HG02943 (cell line): ENCODE measurements at regions not wholly inside any gene's neighbourhood (a gene's known extent, or its start where the extent isn't known, plus 50 kb on each side); places are given as distances from the start of the nearest gene placed in this dataset.
A peak's percentile ranks its signal among the peaks of the same experiment; 100 is the strongest.
"Not testable (repeated sequence)": the region's sequence is repeated elsewhere in the genome, so short reads cannot be mapped to it uniquely, and the experiment has no call there.

Experiments
- ATAC-seq: cut with Tn5 transposase; IDR thresholded peaks from one replicate; pipeline ENCODE4 v1.9.1; 2021; ENCODE audit warnings: mild to moderate bottlenecking, low read depth, moderate library complexity; ENCODE audit not compliant: unreplicated experiment

DNA sequence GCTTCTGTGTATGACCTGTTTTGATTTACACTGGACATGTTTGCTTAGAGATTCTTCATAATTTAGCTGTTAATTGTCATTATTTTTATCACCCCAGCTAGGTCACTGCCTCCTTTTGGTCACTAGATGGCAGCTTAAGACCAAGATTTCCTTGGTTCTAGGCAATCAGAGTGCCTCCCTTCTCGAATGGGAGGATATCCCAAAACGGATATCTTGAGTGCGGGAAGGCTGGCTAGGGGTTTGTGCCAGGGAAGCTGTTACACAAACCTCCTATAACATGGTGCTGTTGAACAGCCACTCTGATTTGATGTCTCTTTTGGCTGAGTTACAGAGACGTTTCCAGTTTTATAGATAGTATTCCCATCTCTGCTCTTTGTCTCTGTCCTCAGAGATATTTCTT, 283.5 kb downstream of the S1PR1 start:
- peak; percentile 77 for ATAC-seq

DNA sequence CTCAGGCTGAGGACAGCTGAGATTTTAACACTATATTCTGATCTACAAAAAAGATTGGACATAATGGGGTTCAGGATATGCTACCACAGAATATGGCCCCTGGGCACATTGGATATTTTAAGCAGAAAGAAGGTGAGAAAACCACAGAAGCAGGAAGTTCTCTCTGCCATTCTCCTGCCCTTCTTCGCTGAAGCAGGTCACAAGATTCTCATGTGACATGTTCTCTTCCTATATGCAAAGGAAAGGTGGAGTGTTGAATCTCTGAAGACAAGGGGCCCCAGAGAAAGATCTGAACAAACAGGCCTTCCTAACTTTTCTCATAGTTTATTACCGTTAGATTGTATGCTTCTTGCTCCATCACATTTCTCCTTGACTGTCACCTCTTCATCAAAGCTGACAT, 285.7 kb downstream of the S1PR1 start:
- no peak for ATAC-seq

DNA sequence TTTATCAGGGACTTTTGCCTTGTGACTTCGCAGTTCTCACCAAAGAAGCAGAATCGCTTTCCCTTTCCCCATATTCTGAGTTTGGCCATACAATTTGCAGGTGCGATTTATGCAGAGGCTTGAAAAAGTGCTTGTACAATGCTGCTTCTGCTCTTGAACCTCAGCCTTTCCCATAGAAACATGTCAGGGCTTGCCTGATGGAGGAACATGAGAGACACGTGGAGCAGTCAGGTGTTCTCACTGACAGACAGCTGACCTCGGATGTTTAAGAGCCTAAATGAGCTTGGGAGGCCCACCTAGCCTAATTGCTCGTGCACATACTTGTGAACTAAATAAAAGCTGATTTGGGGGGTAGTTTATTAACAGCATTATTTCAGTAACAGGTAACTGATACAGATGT, 290.0 kb downstream of the S1PR1 start:
- no peak for ATAC-seq

DNA sequence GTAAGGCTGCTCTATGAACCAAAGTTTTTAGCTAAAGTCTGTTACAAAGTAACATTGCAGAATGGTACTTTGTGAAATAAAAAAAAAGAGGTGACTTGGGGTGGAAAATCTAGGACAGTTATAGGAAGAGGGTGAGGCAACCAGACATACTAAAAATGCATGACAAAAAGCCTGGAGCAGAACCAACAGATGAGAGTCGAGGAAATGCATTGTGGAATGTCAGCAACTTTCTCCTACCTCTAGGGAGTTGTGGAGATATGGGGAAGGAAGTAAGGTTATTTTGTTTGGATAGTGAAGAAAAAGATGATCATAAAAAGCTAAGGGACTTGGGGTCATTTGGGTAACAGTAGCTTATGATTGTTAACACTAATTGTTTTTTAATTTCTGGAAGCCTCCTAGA, 295.6 kb downstream of the S1PR1 start:
- no peak for ATAC-seq

DNA sequence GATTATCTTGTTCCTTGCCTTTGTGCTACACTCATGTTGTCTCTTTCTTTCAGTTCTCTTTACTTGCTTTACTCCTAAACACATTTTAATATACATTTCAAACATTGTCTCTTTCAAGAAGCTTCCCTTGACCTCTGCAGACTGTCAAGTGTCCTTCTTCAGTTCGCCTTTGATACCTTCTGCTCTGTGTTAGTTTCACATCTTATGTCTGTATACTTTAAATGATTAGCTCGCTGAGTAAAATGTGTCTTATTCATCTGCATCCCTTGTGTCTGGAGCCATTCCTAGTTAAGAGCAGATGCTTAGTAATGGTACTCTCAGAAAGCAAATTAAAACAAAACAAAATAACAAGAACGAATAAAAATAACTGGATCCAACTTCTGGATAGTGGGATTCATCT, 303.3 kb downstream of the S1PR1 start:
- no peak for ATAC-seq

DNA sequence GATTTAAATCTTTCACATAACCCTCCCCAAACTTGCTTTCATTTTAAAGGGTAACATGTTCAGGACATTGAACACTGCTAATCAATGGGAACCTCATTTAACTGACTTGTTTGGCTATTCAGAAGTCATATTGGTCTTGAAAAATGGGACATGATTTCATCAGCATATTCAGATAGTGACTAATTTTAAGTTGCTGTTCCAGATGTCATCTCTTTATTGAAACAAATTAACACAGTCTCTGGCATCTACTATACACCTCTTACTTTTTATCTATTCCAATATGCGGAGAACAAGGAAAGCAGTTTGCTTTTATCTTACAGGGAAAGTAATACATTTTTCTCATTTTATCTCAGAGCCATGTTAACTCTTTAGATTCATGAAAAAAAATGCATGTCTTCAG, 310.1 kb downstream of the S1PR1 start:
- no peak for ATAC-seq

DNA sequence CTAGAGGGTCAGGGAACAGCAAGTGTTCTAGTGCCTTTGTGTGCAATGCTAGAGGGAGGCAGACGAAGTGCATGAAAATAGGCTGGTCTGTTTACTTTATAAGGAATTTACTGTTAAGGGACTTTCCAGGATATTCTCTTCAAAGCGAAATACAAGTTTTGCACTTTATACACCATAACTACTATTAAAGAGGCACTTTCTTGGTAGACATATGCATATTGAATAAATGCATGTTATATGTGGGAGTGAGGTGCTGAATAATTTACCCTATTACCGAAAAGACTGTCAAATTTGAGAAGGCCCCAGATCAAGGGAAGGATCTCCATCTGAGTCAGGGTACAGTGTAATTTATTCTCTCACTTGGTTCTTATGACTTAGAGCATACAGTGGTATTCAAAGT, 310.5 kb downstream of the S1PR1 start:
- no peak for ATAC-seq

DNA sequence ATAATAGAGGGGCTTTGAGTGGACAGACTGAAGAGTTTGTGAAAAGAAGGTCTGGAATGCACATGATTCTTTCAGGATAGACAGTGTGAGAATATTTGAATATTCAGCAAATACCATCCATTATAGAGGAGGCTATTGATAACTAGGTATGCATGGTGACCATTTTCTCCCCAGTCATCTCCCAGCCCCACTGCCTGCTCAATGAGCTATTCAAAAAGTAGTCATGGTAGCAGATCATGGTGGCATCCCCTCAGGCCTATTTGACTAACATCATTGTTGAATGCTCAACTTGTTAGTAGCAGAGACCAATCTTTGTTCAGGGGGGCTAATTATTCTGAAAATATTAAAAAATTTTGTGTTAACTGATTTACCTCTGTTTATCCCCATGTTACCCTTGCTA, 311.6 kb downstream of the S1PR1 start:
- ATAC-seq, result no peak

DNA sequence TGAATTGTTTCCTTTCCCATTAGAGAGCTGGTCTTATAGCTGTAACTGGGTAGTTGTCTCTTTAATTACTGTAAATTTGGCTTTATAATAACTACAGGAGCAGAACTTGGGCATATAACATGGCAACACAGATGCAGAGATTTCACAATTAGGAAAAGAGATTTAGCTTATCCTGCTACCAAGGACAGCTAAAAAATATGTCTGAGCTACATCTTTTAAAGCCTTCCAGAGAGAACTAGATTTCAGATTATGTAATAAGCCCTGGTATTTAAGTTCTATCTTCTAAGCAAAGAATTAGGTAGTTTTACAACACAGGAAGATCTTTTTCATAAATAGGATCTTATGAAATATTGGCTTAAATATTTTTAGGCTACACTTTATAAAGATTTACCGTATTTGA, 313.8 kb downstream of the S1PR1 start:
- no peak for ATAC-seq

DNA sequence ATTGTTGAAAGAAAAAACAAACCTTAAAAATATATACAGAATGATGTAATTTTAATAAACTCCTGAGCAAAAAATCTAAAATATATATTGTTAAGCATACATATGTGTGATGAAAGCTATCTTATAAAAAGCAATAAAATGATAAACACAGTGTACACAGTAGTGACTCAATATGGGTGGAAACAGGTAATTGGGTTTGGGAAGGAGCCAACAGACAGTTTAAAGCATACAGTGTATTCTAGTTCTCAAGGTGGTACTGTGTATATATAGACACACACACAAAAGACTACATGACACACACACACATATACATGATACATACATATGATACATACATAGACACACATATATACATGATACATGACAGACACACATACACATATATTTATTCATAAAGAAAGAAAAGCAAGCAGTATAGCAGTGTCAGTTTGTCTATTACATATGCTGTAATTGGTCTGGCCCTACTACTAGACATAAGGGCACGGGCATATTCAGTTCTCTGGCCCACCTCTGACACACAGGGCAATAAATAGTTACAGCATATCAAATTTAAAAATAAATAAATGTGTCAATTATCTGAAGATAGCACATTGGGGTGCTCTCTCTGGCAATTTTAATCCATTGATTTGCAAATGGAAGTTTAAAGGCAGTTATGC, 330.2 kb downstream of the S1PR1 start:
- ATAC-seq, result no peak

DNA sequence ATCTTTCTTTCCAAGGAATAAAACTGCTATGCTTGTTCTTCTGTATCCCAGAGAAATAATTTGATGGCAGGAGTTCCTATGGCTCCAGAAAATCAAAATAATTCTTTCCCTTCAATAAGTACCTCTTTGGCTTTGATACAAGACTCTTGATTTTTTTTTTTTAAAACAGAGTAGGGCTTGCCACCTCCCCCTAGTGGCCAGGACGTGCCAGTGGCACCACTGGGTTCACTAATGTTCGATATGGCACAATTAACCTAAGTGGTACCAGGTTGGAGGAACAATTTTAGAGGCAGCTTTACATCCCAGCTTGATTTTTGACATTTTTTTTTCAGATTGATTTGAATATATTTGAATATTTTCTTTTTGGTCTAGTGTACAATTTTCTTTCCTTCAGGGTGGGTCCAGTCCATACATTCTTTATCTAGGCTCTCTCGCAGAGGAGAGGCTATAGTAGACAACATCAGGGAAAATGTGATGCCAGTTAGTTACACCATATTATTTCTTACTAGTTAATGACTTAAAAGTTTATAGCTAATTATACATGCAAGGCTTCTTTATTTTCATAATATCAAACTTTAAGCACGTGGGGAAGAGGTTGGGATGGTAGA, 330.9 kb downstream of the S1PR1 start:
- peak; percentile 98 for ATAC-seq

GRCh38 chr1:101587741-101588140, 350.9 kb downstream of the S1PR1 start:
- no peak for ATAC-seq

- ATAC-seq, result no peak
Observed at GRCh38 chr1:101588677-101589076, 351.9 kb downstream of the S1PR1 start.

DNA sequence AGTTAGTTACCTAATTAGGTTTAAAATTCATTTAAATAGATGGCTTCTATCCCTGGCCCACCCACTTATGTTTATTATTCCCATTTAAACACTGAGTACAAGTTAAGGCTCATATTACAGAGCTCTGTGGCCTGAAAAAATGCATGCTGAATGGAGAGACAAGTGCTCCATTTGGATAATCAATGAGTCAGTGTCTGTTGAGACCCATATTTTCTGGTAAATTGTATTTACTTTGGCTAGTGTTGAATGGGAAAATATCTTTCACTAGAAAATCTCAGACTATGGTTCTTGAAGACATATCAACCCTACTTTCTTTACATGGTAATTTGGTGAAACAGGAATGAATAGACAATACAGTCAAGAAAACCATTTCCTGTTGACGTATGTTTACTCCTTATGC, 356.0 kb downstream of the S1PR1 start:
- no peak for ATAC-seq

- no peak for ATAC-seq
Observed at GRCh38 chr1:101595881-101596374, 359.1 kb downstream of the S1PR1 start.

GRCh38 chr1:101600615-101601014, 363.8 kb downstream of the S1PR1 start:
- not testable (repeated sequence) for ATAC-seq

DNA sequence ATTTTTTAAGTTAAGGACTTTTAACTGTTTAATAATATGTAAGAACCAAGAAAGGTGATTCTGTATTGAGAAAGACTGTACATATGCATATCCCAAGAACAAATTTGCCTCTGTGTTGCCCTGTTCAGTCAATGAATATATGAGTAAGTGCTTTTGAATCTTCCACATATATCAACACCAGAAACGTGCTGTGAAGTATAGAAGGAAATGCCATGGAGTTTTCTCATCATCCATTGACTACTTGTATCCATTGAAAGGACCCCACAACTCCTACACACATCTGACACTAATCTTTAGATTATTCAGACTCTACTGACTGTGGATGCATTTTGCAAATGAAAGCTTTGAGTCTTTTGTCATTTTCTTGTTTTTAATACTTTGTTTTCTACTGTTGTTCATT, 366.9 kb downstream of the S1PR1 start:
- ATAC-seq, result no peak

DNA sequence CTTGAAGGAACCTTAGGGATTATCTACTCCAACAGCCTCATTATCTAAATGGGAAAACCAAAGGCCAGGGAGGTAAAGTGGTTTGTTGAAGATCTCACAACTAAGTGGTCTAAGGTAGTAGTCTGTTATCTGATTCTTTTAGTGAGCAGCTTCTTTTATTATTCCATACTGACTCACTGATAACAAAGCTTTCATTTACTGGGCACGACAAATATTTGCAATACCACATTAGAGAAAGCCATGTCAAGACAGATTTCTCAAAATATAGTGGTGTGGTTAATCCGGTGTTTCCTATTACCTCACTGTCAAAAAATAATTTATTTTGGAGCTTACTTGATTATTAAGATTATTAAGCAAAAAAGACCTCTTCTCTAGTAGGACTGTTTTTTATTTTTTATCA, 369.1 kb downstream of the S1PR1 start:
- ATAC-seq, result no peak

DNA sequence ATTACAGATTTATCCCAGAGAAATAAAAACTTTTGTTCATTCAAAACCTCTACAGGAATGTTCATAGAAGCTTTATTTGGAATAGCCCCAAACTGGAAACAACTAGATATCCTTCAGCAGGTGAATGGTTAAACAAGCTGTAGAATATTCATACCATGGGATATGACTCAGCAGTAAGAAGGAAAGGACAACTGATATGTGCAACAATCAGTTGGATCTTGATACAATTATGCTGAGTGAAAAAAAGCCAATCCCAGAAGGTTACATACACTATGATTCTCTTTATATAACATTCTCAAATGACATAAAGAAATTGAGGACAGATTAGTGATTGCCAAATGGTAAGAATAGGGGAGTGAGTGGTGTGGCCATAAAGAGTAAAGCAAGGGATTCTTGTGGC, 376.7 kb downstream of the S1PR1 start:
- no peak for ATAC-seq

DNA sequence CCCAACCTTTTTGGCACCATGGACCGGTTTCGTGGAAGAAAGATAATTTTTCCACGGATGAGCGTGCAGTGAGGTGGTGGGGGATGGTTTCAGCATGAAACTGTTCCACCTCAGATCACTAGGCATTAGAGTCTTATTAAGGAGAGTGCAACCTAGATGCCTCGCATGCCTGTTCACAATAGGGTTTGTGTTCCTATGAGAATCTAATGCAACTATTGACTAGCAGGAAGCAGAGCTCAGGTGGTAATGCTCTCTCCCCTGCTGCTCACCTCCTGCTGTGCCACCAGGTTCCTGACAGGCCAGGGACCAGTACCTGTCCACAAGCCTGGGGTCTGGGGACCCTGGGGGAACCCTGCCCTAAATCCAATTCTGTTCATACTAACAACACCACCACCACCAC, 377.8 kb downstream of the OLFM3 start:
- no peak for ATAC-seq

GRCh38 chr1:101632548-101633272, 364.0 kb downstream of the OLFM3 start:
- ATAC-seq, result no peak

- ATAC-seq, result no peak
Observed at GRCh38 chr1:101645810-101646209, 350.9 kb downstream of the OLFM3 start.
